HepG2 (cell line): ENCODE measurements at regions not wholly inside any gene's neighbourhood (a gene's known extent, or its start where the extent isn't known, plus 50 kb on each side); places are given as distances from the start of the nearest gene placed in this dataset.

Experiments used
- ATAC-seq: fragments of 200-7000 bp; cut with Tn5 transposase; 3 replicates; pipeline ENCODE4 v1.9.1; 2020; ENCODE audit warnings: mild to moderate bottlenecking, moderate library complexity
- BruUV-seq: library from RNA; stranded (reverse); fragments of 400-500 nt; replicated peaks from 2 replicates; lab custom pipeline; 2021; lab: Mats Ljungman, UMichigan
- CTCF ChIA-PET: fragments of 300-600 bp; formaldehyde crosslinking; extraction: SDS; loops from one replicate; lab custom pipeline; 2021; ENCODE audit warnings: low total read pairs, inconsistent platforms, low intra/inter-chr PET ratio; lab: Yijun Ruan, JAX
- POLR2A ChIA-PET: fragments of 350-600 bp; sonication (Branson Sonifier 250); formaldehyde crosslinking; loops from one replicate; lab custom pipeline; 2020; ENCODE audit warnings: antibody characterized with exemption, inconsistent platforms; lab: Yijun Ruan, JAX
- DNase-seq: peaks from one replicate; pipeline ENCODE4 v3.0.0-alpha.2; 2015; ENCODE audit warnings: low spot score
- FAIRE-seq: peaks from 3 replicates; lab custom pipeline; 2011; peaks lifted over from hg19 to GRCh38; lab: Jason Lieb, UNC
- H2AFZ ChIP-seq: one replicate; pipeline ENCODE4 v1.6.1; 2011; ENCODE audit warnings: low read length, inconsistent platforms
- H3K27ac ChIP-seq: fragments of 300-600 bp; 3 replicates; pipeline ENCODE4 v1.8.0; 2011; ENCODE audit warnings: mixed run types, mild to moderate bottlenecking, mixed read lengths, low read length, inconsistent platforms; ENCODE audit not compliant: insufficient read depth; ENCODE audit errors: extremely low read length
- H3K27me3 ChIP-seq, 2 experiments: fragments of 200-600 bp in 1 of 2; 2 replicates in 1 of 2; 3 replicates in 1 of 2; pipeline versions ENCODE4 v1.6.0 to v1.8.0; 2011; ENCODE audit warnings: low read length in 2 of 2, mild to moderate bottlenecking in 2 of 2, moderate library complexity in 2 of 2, inconsistent platforms in 1 of 2; ENCODE audit not compliant: insufficient read depth in 2 of 2, control insufficient read depth in 1 of 2
- H3K36me3 ChIP-seq, 2 experiments: fragments of 200-600 bp in 1 of 2; replicated peaks in 1 of 2; 2 replicates in 1 of 2; 3 replicates in 1 of 2; pipeline versions ENCODE4 v1.5.1 to v1.8.0; 2011; ENCODE audit warnings: low read length in 2 of 2, inconsistent platforms in 1 of 2; ENCODE audit not compliant: insufficient read depth in 2 of 2, control insufficient read depth in 1 of 2
- H3K4me1 ChIP-seq: 2 replicates; pipeline ENCODE4 v1.5.1; 2012; ENCODE audit warnings: low read length, inconsistent platforms; ENCODE audit not compliant: insufficient read depth
- H3K4me2 ChIP-seq: 2 replicates; pipeline ENCODE4 v1.6.0; 2011; ENCODE audit warnings: low read depth, low read length, inconsistent platforms
- H3K4me3 ChIP-seq, 3 experiments: fragments of 200-600 bp in 1 of 3; sonication (generic), shearing (Covaris generic) in 1 of 3; replicated peaks in 1 of 3; 2 replicates each; pipeline ENCODE4 v1.5.1; 2011 to 2016; ENCODE audit warnings: low read length in 3 of 3, inconsistent platforms in 2 of 3, low read depth in 2 of 3, mild to moderate bottlenecking in 2 of 3, control low read depth in 1 of 3, mixed read lengths in 1 of 3; ENCODE audit not compliant: insufficient read depth in 1 of 3
- H3K79me2 ChIP-seq: one replicate; pipeline ENCODE4 v1.6.1; 2011; ENCODE audit warnings: low read length, inconsistent platforms; ENCODE audit not compliant: insufficient read depth
- H3K9ac ChIP-seq: 2 replicates; pipeline ENCODE4 v1.6.0; 2011; ENCODE audit warnings: mild to moderate bottlenecking, low read depth, low read length, inconsistent platforms; ENCODE audit not compliant: insufficient read depth
- H3K9me3 ChIP-seq: 2 replicates; pipeline ENCODE4 v1.5.1; 2012; ENCODE audit warnings: mild to moderate bottlenecking, low read length
- H4K20me1 ChIP-seq: 2 replicates; pipeline ENCODE4 v1.6.0; 2011; ENCODE audit warnings: inconsistent platforms, mild to moderate bottlenecking, low read length, moderate library complexity; ENCODE audit not compliant: insufficient read depth
- BHLHE40 ChIP-seq: IDR thresholded peaks from 2 replicates; pipeline ENCODE4 v1.6.1; 2011; ENCODE audit warnings: low read length, improper control_type of control experiment
- CSRNP1 ChIP-seq: sonication (generic); formaldehyde crosslinking; IDR thresholded peaks from 2 replicates; pipeline ENCODE4 v1.8.1; 2023; ENCODE audit warnings: mild to moderate bottlenecking, missing genetic modification reagents
- HES4 ChIP-seq: sonication (generic); formaldehyde crosslinking; IDR thresholded peaks from 2 replicates; pipeline ENCODE4 v1.9.0; 2021; ENCODE audit warnings: mild to moderate bottlenecking, missing genetic modification reagents, borderline replicate concordance
- KLF9 ChIP-seq: IDR thresholded peaks from 2 replicates; pipeline ENCODE4 v1.6.1; 2016; ENCODE audit warnings: low read depth
- MTF1 ChIP-seq: sonication (generic); formaldehyde crosslinking; IDR thresholded peaks from 2 replicates; pipeline ENCODE4 v1.5.0; 2020; ENCODE audit warnings: missing genetic modification reagents
- SMARCC2 ChIP-seq: fragments of 450-650 bp; IDR thresholded peaks from 2 replicates; pipeline ENCODE4 v1.6.1; 2017; ENCODE audit warnings: antibody characterized with exemption, mild to moderate bottlenecking
- ZNF12 ChIP-seq: sonication (generic); formaldehyde crosslinking; IDR thresholded peaks from 2 replicates; pipeline ENCODE4 v1.5.0; 2020; ENCODE audit warnings: missing genetic modification reagents
- ZNF205 ChIP-seq: IDR thresholded peaks from 2 replicates; pipeline ENCODE4 v1.6.1; 2018; ENCODE audit warnings: missing biosample characterization, missing genetic modification reagents
- ZNF414 ChIP-seq: sonication (generic); formaldehyde crosslinking; IDR thresholded peaks from 2 replicates; pipeline ENCODE4 v1.5.0; 2020; ENCODE audit warnings: missing genetic modification reagents
- ZZZ3 ChIP-seq: sonication (generic); formaldehyde crosslinking; IDR thresholded peaks from 2 replicates; pipeline ENCODE4 v1.4.0; 2020; ENCODE audit warnings: missing genetic modification reagents, mild to moderate bottlenecking, borderline replicate concordance
- WGBS: methylation state at CpG from one replicate; pipeline ENCODE4 v1.1.6; 2017; ENCODE audit warnings: low lambda C conversion rate; 5-methylcytosine and 5-hydroxymethylcytosine counted together
- in situ Hi-C: cut with HindIII; loops from 2 replicates; pipeline ENCODE4 v1.10.0; 2017; ENCODE audit warnings: low pct_unique_long_range_greater_than_20kb; ENCODE audit not compliant: extremely low pct_ligation_motif_present
- intact Hi-C: fragments of 100-400 bp; cut with micrococcal nuclease; formaldehyde crosslinking; loops from one replicate; pipeline ENCODE4 v1.10.0; 2022; ENCODE audit not compliant: unreplicated experiment

- peaks cover 77% of the 10 kb centered on the region for H3K9me3 ChIP-seq
- WGBS: 0% methylated on average over 2 of the region's 3 CpGs
- in situ Hi-C loops: no loop called here
- POLR2A ChIA-PET: no interaction called here
- no peak overlapping the region for H3K27ac ChIP-seq
- intact Hi-C loops: no loop called here
- TF ChIP-seq HES4 (no peak), ZZZ3 (CRISPR knock-in tag) (no peak), BHLHE40 (no peak), CSRNP1 (CRISPR knock-in tag) (no peak), KLF9 (CRISPR knock-in tag) (no peak), ZNF414 (no peak), SMARCC2 (no peak), MTF1 (no peak), ZNF205 (CRISPR knock-in tag) (no peak), ZNF12 (no peak)
- H3K27me3 ChIP-seq: no peaks in the 10 kb centered on the region; a peak in 1 of 5 replicates
- CTCF ChIA-PET: no interaction called here
- no peak for FAIRE-seq
- H4K20me1 ChIP-seq: no peaks in the 10 kb centered on the region
- H3K4me3 ChIP-seq: no peak overlapping the region
- no peak overlapping the region for H3K4me2 ChIP-seq
- H2AFZ ChIP-seq: no peak overlapping the region
- H3K36me3 ChIP-seq: no peaks in the 10 kb centered on the region
- H3K4me1 ChIP-seq: no peaks in the 10 kb centered on the region
- H3K79me2 ChIP-seq: no peaks in the 10 kb centered on the region
- no TSS peak for BruUV-seq
- no peak for DNase-seq
- H3K9ac ChIP-seq: no peak overlapping the region
- ATAC-seq: no peak
These were observed 536.4 kb upstream of the SEL1L start for GRCh38 chr14:82070040-82070439.
